ENCODE measurements at regions not wholly inside any gene's neighbourhood (a gene's known extent, or its start where the extent isn't known, plus 50 kb on each side); places are given as distances from the start of the nearest gene placed in this dataset.

GRCh38 chr3:16693820-16694219, 88.6 kb upstream of the DAZL start:
- H3K36me3 Mint-ChIP-seq (ENCODE audit: insufficient read depth): no peaks in the 10 kb centered on the region
- TF ChIP-seq CTCF (IDR thresholded peaks at IDR 0.05; ENCODE audit: unreplicated experiment): no peak
- H3K27ac Mint-ChIP-seq: no peak overlapping the region
- peaks cover 6% of the 10 kb centered on the region for H3K9me3 Mint-ChIP-seq (ENCODE audit: low read depth)
- DNase-seq (ENCODE audit: low spot score, unreplicated experiment): no peak
- H3K4me1 Mint-ChIP-seq (ENCODE audit: low read depth): peaks cover 11% of the 10 kb centered on the region
- no peaks in the 10 kb centered on the region for H3K27me3 Mint-ChIP-seq
- no peak overlapping the region for H3K4me3 Mint-ChIP-seq (ENCODE audit: low read depth)

- no peak overlapping the region for H3K4me3 Mint-ChIP-seq (ENCODE audit: low read depth)
- no peak overlapping the region for H3K27ac Mint-ChIP-seq
- H3K9me3 Mint-ChIP-seq (ENCODE audit: low read depth): no peaks in the 10 kb centered on the region
Measured at GRCh38 chr3:16695710-16696109, 90.5 kb upstream of the DAZL start.

GRCh38 chr3:16697443-16698147, 92.4 kb upstream of the DAZL start:
- Mint-ChIP-seq H3K9me3 (ENCODE audit: low read depth) (no peaks in the 10 kb centered on the region), H3K4me3 (ENCODE audit: low read depth) (no peak overlapping the region), H3K36me3 (ENCODE audit: insufficient read depth) (no peaks in the 10 kb centered on the region), H3K27me3 (no peaks in the 10 kb centered on the region), H3K4me1 (ENCODE audit: low read depth) (peaks cover 11% of the 10 kb centered on the region), H3K27ac (no peak overlapping the region)
- no peak for TF ChIP-seq CTCF (IDR thresholded peaks at IDR 0.05; ENCODE audit: unreplicated experiment)
- DNase-seq (ENCODE audit: low spot score, unreplicated experiment): no peak

More at GRCh38 chr3:16695710-16696109, 90.5 kb upstream of the DAZL start:
- Mint-ChIP-seq H3K27me3 (no peaks in the 10 kb centered on the region), H3K36me3 (ENCODE audit: insufficient read depth) (no peaks in the 10 kb centered on the region), H3K4me1 (ENCODE audit: low read depth) (peaks cover 11% of the 10 kb centered on the region)
- no peak for TF ChIP-seq CTCF (IDR thresholded peaks at IDR 0.05; ENCODE audit: unreplicated experiment)
- DNase-seq (ENCODE audit: low spot score, unreplicated experiment): no peak

- peaks cover under 1% of the 10 kb centered on the region for H3K4me1 Mint-ChIP-seq (ENCODE audit: low read depth)
- H3K9me3 Mint-ChIP-seq (ENCODE audit: low read depth): no peaks in the 10 kb centered on the region
- H3K36me3 Mint-ChIP-seq (ENCODE audit: insufficient read depth): no peaks in the 10 kb centered on the region
- no peak for TF ChIP-seq CTCF (IDR thresholded peaks at IDR 0.05; ENCODE audit: unreplicated experiment)
- H3K27ac Mint-ChIP-seq: no peak overlapping the region
- H3K27me3 Mint-ChIP-seq: no peaks in the 10 kb centered on the region
- H3K4me3 Mint-ChIP-seq (ENCODE audit: low read depth): no peak overlapping the region
- no peak for DNase-seq (ENCODE audit: low spot score, unreplicated experiment)
Measured at GRCh38 chr3:16700651-16701050, 95.4 kb upstream of the DAZL start.

GRCh38 chr3:16704941-16705340, 99.7 kb upstream of the DAZL start:
- DNase-seq (ENCODE audit: low spot score, unreplicated experiment): no peak
- H3K27ac Mint-ChIP-seq: no peak overlapping the region
- H3K4me1 Mint-ChIP-seq (ENCODE audit: low read depth): no peaks in the 10 kb centered on the region
- no peaks in the 10 kb centered on the region for H3K36me3 Mint-ChIP-seq (ENCODE audit: insufficient read depth)
- H3K9me3 Mint-ChIP-seq (ENCODE audit: low read depth): no peaks in the 10 kb centered on the region
- no peaks in the 10 kb centered on the region for H3K27me3 Mint-ChIP-seq
- TF ChIP-seq CTCF (IDR thresholded peaks at IDR 0.05; ENCODE audit: unreplicated experiment): no peak
- H3K4me3 Mint-ChIP-seq (ENCODE audit: low read depth): no peak overlapping the region

All from progenitor cell of endocrine pancreas (in vitro differentiated cells).